GM12878 (cell line): ENCODE measurements at regions not wholly inside any gene's neighbourhood (a gene's known extent, or its start where the extent isn't known, plus 50 kb on each side); places are given as distances from the start of the nearest gene placed in this dataset.

Experiments used
- CTCF ChIP-seq, 3 experiments: IDR thresholded peaks in 2 of 3; conservative IDR thresholded peaks in 1 of 3; 2 replicates each; pipeline ENCODE4 v1.5.1; 2011; ENCODE audit warnings: low read depth in 3 of 3, low read length in 3 of 3, mild to moderate bottlenecking in 3 of 3, control low read depth in 2 of 3, moderate library complexity in 2 of 3, inconsistent platforms in 1 of 3, mixed read lengths in 1 of 3; ENCODE audit not compliant: control insufficient read depth in 2 of 3, insufficient read depth in 1 of 3; ENCODE audit errors: extremely low read depth in 1 of 3
- ESRRA ChIP-seq: IDR thresholded peaks from 2 replicates; pipeline ENCODE4 v1.6.1; 2012; ENCODE audit warnings: mild to moderate bottlenecking, low read length, improper control_type of control experiment
- KAT2A ChIP-seq: conservative IDR thresholded peaks from 2 replicates; pipeline ENCODE4 v1.6.1; 2011; ENCODE audit warnings: low read depth, low read length; ENCODE audit not compliant: control insufficient read depth
- RCOR1 ChIP-seq: conservative IDR thresholded peaks from 2 replicates; pipeline ENCODE4 v1.6.1; 2012; ENCODE audit warnings: low read depth, low read length, improper control_type of control experiment
- ZZZ3 ChIP-seq: IDR thresholded peaks from 2 replicates; pipeline ENCODE4 v1.6.1; 2011; ENCODE audit warnings: low read depth; ENCODE audit not compliant: control insufficient read depth, insufficient read length

- TF ChIP-seq RCOR1: no peak
- TF ChIP-seq KAT2A: no peak
- TF ChIP-seq ESRRA: no peak
- no peak for TF ChIP-seq CTCF (IDR thresholded peaks at IDR 0.05 in 2 of 3, conservative IDR thresholded peaks at IDR 0.05 in 1 of 3; ENCODE audit: control insufficient read depth in 2 of 3, extremely low read depth in 1 of 3, insufficient read depth in 1 of 3, low read depth in 3 of 3, low read length in 3 of 3)
- no peak for TF ChIP-seq ZZZ3
Measured at GRCh38 chr19:32098968-32099367, 246.4 kb upstream of the ZNF507 start.
